OCI-M1 (cell line): ENCODE measurements at regions not wholly inside any gene's neighbourhood (a gene's known extent, or its start where the extent isn't known, plus 50 kb on each side); places are given as distances from the start of the nearest gene placed in this dataset.

Experiments used
- DNase-seq: peaks from one replicate; lab custom pipeline; 2025; lab: John Stamatoyannopoulos, UW

- DNase-seq, result no peak
Observed at GRCh38 chr16:80489173-80489572, 51.6 kb upstream of the DYNLRB2 start.

GRCh38 chr16:80488167-80488566 lies 52.6 kb upstream of the DYNLRB2 start:
- no peak for DNase-seq

- DNase-seq, result no peak
Observed at GRCh38 chr16:80480664-80481063, 60.1 kb upstream of the DYNLRB2 start.

- DNase-seq, result no peak
Observed at GRCh38 chr16:80477838-80478237, 63.0 kb upstream of the DYNLRB2 start.

- no peak for DNase-seq
Observed at GRCh38 chr16:80468029-80468428, 72.8 kb upstream of the DYNLRB2 start.

GRCh38 chr16:80466024-80466987 lies 74.5 kb upstream of the DYNLRB2 start:
- DNase-seq, result peak; percentile 64

GRCh38 chr16:80463751-80464495 lies 76.9 kb upstream of the DYNLRB2 start:
- no peak for DNase-seq

GRCh38 chr16:80463326-80463725 lies 77.5 kb upstream of the DYNLRB2 start:
- DNase-seq, result no peak

- DNase-seq, result no peak
Observed at GRCh38 chr16:80462917-80463316, 77.9 kb upstream of the DYNLRB2 start.

GRCh38 chr16:80460988-80461387 lies 79.8 kb upstream of the DYNLRB2 start:
- no peak for DNase-seq

GRCh38 chr16:80459966-80460365 lies 80.8 kb upstream of the DYNLRB2 start:
- no peak for DNase-seq

GRCh38 chr16:80459331-80459777 lies 81.4 kb upstream of the DYNLRB2 start:
- no peak for DNase-seq

- no peak for DNase-seq
Observed at GRCh38 chr16:80457871-80458270, 82.9 kb upstream of the DYNLRB2 start.

- no peak for DNase-seq
Observed at GRCh38 chr16:80454802-80455201, 86.0 kb upstream of the DYNLRB2 start.

GRCh38 chr16:80449392-80449791 lies 91.4 kb upstream of the DYNLRB2 start:
- DNase-seq, result no peak

GRCh38 chr16:80447241-80447640 lies 93.6 kb upstream of the DYNLRB2 start:
- DNase-seq, result no peak

- DNase-seq, result no peak
Observed at GRCh38 chr16:80442779-80443178, 98.0 kb upstream of the DYNLRB2 start.

GRCh38 chr16:80441935-80442334 lies 98.9 kb upstream of the DYNLRB2 start:
- DNase-seq, result no peak

GRCh38 chr16:80440667-80441066 lies 100.1 kb upstream of the DYNLRB2 start:
- no peak for DNase-seq

- DNase-seq, result no peak
Observed at GRCh38 chr16:80437707-80438106, 103.1 kb upstream of the DYNLRB2 start.

GRCh38 chr16:80436510-80436909 lies 104.3 kb upstream of the DYNLRB2 start:
- no peak for DNase-seq

- no peak for DNase-seq
Observed at GRCh38 chr16:80433623-80434022, 107.2 kb upstream of the DYNLRB2 start.

GRCh38 chr16:80427795-80428194 lies 113.0 kb upstream of the DYNLRB2 start:
- no peak for DNase-seq
